ENCODE measurements at regions not wholly inside any gene's neighbourhood (a gene's known extent, or its start where the extent isn't known, plus 50 kb on each side); places are given as distances from the start of the nearest gene placed in this dataset.

DNA sequence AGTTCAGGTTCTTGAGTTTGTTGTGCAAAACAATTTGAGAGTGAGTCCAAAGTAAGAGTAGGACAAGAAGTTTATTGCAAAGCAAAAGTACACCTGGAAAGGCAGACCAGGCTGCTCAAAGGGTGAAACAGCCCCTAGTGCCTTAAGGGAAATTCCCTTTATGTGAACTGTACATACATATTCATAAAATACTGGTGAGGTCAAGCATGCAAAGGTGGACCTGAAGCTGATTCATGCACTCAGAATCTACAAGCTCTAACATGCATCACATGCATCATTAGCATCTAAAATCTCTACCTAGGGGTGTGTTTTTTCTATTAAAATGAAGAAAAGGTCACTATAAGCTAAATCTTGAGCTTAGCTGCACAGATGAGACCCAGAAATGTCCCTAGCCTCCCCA is 266.9 kb downstream of the SPATA18 start:
- TF ChIP-seq, protein P1, sequence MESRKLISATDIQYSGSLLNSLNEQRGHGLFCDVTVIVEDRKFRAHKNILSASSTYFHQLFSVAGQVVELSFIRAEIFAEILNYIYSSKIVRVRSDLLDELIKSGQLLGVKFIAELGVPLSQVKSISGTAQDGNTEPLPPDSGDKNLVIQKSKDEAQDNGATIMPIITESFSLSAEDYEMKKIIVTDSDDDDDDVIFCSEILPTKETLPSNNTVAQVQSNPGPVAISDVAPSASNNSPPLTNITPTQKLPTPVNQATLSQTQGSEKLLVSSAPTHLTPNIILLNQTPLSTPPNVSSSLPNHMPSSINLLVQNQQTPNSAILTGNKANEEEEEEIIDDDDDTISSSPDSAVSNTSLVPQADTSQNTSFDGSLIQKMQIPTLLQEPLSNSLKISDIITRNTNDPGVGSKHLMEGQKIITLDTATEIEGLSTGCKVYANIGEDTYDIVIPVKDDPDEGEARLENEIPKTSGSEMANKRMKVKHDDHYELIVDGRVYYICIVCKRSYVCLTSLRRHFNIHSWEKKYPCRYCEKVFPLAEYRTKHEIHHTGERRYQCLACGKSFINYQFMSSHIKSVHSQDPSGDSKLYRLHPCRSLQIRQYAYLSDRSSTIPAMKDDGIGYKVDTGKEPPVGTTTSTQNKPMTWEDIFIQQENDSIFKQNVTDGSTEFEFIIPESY (IDR thresholded peaks at IDR 0.05; ENCODE audit: extremely low read depth, insufficient replicate concordance, low read length) = no peak
- TF ChIP-seq POLR2A (IDR thresholded peaks at IDR 0.05; ENCODE audit: borderline replicate concordance, extremely low read depth, insufficient read depth, insufficient read length) = no peak
- TF ChIP-seq, protein P2, sequence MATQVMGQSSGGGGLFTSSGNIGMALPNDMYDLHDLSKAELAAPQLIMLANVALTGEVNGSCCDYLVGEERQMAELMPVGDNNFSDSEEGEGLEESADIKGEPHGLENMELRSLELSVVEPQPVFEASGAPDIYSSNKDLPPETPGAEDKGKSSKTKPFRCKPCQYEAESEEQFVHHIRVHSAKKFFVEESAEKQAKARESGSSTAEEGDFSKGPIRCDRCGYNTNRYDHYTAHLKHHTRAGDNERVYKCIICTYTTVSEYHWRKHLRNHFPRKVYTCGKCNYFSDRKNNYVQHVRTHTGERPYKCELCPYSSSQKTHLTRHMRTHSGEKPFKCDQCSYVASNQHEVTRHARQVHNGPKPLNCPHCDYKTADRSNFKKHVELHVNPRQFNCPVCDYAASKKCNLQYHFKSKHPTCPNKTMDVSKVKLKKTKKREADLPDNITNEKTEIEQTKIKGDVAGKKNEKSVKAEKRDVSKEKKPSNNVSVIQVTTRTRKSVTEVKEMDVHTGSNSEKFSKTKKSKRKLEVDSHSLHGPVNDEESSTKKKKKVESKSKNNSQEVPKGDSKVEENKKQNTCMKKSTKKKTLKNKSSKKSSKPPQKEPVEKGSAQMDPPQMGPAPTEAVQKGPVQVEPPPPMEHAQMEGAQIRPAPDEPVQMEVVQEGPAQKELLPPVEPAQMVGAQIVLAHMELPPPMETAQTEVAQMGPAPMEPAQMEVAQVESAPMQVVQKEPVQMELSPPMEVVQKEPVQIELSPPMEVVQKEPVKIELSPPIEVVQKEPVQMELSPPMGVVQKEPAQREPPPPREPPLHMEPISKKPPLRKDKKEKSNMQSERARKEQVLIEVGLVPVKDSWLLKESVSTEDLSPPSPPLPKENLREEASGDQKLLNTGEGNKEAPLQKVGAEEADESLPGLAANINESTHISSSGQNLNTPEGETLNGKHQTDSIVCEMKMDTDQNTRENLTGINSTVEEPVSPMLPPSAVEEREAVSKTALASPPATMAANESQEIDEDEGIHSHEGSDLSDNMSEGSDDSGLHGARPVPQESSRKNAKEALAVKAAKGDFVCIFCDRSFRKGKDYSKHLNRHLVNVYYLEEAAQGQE (IDR thresholded peaks at IDR 0.05; ENCODE audit: low read depth) = no peak
- TF ChIP-seq, protein P3, sequence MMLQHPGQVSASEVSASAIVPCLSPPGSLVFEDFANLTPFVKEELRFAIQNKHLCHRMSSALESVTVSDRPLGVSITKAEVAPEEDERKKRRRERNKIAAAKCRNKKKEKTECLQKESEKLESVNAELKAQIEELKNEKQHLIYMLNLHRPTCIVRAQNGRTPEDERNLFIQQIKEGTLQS (IDR thresholded peaks at IDR 0.05) = no peak
- TF ChIP-seq, protein P4, sequence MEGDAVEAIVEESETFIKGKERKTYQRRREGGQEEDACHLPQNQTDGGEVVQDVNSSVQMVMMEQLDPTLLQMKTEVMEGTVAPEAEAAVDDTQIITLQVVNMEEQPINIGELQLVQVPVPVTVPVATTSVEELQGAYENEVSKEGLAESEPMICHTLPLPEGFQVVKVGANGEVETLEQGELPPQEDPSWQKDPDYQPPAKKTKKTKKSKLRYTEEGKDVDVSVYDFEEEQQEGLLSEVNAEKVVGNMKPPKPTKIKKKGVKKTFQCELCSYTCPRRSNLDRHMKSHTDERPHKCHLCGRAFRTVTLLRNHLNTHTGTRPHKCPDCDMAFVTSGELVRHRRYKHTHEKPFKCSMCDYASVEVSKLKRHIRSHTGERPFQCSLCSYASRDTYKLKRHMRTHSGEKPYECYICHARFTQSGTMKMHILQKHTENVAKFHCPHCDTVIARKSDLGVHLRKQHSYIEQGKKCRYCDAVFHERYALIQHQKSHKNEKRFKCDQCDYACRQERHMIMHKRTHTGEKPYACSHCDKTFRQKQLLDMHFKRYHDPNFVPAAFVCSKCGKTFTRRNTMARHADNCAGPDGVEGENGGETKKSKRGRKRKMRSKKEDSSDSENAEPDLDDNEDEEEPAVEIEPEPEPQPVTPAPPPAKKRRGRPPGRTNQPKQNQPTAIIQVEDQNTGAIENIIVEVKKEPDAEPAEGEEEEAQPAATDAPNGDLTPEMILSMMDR (IDR thresholded peaks at IDR 0.05 in 2 of 3, conservative IDR thresholded peaks at IDR 0.05 in 1 of 3; ENCODE audit: borderline replicate concordance in 1 of 3, insufficient read depth in 1 of 3, low read depth in 2 of 3, low read length in 2 of 3) = no peak
- TF ChIP-seq ZFX (IDR thresholded peaks at IDR 0.05) = no peak
- no peak for TF ChIP-seq CEBPB (IDR thresholded peaks at IDR 0.05; ENCODE audit: low read depth)
- no peak for TF ChIP-seq TCF7L2 (IDR thresholded peaks at IDR 0.05; ENCODE audit: borderline replicate concordance, extremely low read depth, insufficient read depth, insufficient read length)
- no peak for TF ChIP-seq JUND (IDR thresholded peaks at IDR 0.05)
